ENCODE measurements at regions not wholly inside any gene's neighbourhood (a gene's known extent, or its start where the extent isn't known, plus 50 kb on each side); places are given as distances from the start of the nearest gene placed in this dataset.
"Not testable (repeated sequence)": the region's sequence is repeated elsewhere in the genome, so short reads cannot be mapped to it uniquely, and the experiment has no call there.

DNA sequence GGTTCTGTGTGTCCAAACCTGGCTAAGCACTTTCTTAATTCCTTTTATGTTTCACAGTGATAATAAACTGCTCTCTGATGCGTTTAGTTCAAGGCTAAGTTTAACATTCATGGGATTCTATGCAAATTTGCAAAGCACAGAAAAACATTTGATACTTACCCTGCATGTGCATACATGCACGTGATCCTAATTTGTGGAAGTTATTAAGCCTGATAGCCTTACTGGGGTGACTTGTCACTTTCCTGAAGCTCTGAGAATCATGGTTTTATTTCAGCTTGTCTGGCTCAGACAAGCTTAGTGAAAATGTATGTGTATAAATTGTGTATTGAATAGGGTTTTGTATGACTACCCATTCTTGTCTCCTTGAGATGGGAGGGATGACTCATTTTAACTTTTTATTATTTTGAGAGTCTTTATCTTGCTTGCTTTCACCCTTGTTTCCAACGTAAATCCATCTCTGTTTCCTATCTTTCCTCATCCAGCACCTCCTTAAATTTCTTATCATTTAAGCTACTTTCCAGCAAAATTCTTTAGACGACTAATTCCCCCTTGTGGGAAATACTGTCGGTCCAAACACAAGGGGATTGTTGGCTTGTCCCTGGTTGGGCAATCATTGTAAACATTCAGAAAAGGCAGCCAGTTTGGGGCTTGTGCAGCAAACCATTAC lies 167.1 kb downstream of the C11orf91 start:
- TF ChIP-seq, protein P1, sequence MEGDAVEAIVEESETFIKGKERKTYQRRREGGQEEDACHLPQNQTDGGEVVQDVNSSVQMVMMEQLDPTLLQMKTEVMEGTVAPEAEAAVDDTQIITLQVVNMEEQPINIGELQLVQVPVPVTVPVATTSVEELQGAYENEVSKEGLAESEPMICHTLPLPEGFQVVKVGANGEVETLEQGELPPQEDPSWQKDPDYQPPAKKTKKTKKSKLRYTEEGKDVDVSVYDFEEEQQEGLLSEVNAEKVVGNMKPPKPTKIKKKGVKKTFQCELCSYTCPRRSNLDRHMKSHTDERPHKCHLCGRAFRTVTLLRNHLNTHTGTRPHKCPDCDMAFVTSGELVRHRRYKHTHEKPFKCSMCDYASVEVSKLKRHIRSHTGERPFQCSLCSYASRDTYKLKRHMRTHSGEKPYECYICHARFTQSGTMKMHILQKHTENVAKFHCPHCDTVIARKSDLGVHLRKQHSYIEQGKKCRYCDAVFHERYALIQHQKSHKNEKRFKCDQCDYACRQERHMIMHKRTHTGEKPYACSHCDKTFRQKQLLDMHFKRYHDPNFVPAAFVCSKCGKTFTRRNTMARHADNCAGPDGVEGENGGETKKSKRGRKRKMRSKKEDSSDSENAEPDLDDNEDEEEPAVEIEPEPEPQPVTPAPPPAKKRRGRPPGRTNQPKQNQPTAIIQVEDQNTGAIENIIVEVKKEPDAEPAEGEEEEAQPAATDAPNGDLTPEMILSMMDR (conservative IDR thresholded peaks at IDR 0.05; ENCODE audit: low read depth, low read length), result no peak
- H3K4me3 ChIP-seq (ENCODE audit: low read depth, low read length), result no peak overlapping the region
- no peak for DNase-seq (ENCODE audit: low read depth)

DNA sequence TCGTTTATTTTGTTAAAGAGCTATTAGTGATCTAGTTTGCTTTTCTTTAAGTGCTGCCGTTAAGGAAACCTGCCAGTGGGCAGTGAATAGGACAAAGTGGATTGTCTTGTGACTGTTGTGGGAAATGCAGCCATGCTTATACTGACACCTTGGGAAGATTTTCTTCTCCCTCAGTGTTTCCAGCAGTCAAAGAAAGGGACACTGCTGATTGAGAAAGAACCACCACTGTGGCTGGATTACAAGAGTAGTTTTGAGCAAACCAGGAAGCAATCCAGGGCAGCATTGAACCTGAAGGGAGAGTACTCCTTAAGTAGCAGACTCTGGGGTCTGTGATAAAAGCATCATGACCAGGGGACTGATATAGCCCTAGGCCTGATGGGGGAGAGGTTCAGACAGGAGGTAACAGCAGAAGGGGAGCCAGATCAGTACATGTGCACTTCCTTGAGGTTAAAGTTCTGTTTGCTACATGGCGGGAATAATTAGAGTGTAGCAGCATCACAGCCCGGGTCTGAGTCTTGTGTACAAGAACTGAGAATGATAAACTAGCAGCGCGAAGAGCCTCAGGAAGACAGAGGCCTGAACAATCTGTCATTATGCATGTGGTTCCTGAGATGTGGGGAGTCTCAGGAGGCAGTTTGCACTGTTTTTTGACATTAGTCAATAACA lies 167.8 kb downstream of the C11orf91 start:
- no peak for DNase-seq (ENCODE audit: low read depth)
- no peak overlapping the region for H3K4me3 ChIP-seq (ENCODE audit: low read depth, low read length)
- TF ChIP-seq, protein P1 (conservative IDR thresholded peaks at IDR 0.05; ENCODE audit: low read depth, low read length), result no peak

DNA sequence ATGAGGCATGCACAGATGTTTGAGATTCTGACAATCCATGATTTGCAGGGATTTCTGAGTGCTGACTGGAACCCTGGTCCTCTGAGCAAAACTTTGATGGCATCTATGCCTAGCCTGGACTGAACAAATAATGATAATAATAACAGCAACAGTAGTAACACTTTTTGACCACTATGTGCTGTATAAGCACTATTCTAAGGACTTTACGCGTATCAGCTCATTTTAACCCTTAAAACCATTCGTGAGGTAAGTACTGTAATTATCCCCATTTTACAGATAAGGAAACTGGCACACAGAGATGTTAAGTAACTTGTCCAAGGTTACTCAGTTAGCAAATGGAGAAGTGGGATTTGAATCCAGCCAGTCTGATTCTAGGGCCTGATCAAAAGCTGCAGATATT lies 168.4 kb downstream of the C11orf91 start:
- no peak for DNase-seq (ENCODE audit: low read depth)
- no peak overlapping the region for H3K4me3 ChIP-seq (ENCODE audit: low read depth, low read length)
- TF ChIP-seq, protein P1 (conservative IDR thresholded peaks at IDR 0.05; ENCODE audit: low read depth, low read length), result no peak

DNA sequence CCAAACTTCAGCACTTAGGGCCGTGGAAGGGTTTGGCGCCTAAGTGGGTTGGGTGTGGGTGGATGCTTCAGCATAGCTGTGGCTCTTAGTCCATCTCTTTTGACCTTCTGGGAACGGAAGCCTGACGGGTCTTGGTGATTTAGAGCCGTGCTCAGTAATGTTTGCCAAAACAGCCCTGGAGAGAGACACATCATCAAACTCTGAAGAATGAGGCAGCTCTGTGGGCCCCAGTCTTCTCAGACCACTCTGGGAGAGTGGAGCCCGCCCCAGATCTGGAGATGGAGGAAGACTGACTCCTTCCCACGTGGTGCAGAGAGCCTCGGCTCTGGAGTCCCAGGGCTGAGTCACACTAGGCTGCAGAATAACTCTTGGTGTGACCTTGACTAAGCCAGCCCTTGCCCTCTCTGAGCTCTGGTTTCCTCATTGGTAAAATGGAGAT lies 168.9 kb downstream of the C11orf91 start:
- DNase-seq (ENCODE audit: low read depth), result no peak

DNA sequence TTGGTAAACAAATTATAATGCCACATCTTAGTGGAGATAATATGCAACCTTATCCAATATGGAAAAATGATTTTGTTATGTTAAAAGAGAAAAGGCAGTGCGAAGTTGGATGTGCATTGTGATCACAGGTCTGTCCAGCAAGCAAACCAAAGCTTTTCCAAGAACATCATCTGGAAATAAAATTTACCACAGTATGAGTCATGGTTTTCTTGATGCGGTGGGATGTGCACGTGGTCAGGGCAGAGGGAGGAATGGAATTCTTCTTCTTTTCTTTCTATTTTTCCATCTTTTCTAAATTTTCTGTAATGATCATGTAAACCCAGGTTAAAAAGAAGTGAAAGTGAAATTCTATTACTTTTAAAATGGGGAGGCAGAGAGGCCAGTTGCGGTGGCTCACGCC lies 169.8 kb downstream of the C11orf91 start:
- DNase-seq (ENCODE audit: low read depth), result no peak
- no peak overlapping the region for H3K4me3 ChIP-seq (ENCODE audit: low read depth, low read length)
- TF ChIP-seq, protein P1 (conservative IDR thresholded peaks at IDR 0.05; ENCODE audit: low read depth, low read length), result no peak

More for the DNA sequence above, 168.9 kb downstream of the C11orf91 start:
- TF ChIP-seq, protein P1 (conservative IDR thresholded peaks at IDR 0.05; ENCODE audit: low read depth, low read length), result no peak
- H3K4me3 ChIP-seq (ENCODE audit: low read depth, low read length), result no peak overlapping the region

DNA sequence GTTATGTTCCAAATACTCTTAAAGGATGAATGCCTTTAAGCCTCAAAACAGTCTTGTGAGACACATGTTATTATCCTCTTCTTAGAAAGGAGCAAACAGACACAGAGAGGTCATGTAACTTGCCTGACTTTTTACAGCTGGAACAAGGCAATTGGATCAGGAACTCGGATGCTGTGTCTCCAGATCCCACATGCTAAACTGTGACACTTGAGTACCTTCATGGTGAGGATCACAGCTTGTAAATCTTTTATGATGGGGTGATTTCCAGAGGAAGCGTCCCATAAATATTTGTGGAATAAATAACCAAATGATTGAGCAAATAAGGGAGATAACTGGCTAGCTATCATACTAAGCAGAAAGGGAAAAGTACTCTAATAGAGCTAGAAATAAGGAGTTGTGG lies 171.2 kb downstream of the C11orf91 start:
- DNase-seq (ENCODE audit: low read depth), result no peak
- TF ChIP-seq, protein P1 (conservative IDR thresholded peaks at IDR 0.05; ENCODE audit: low read depth, low read length), result no peak
- H3K4me3 ChIP-seq (ENCODE audit: low read depth, low read length), result no peak overlapping the region

DNA sequence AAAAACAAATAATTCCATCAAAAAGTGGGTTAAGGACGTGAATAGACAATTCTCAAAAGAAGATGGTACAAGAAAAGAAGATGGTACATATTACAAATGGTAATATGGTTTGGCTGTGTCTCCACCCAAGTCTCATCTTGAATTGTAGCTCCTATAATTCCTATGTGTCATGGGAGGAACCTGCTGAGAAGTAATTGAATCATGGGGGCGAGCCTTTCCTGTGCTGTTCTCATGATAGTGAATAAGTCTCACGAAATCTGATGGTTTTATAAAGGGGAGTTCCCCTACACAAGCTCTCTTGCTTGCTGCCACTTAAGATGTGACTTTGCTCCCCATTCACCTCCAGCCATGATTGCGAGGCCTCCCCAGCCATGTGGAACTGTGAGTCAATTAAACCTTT lies 172.9 kb downstream of the C11orf91 start:
- H3K4me3 ChIP-seq (ENCODE audit: low read depth, low read length); DNase-seq (ENCODE audit: low read depth): not testable (repeated sequence)
